Heart right ventricle (tissue), 16 donors: ENCODE measurements at regions not wholly inside any gene's neighbourhood (a gene's known extent, or its start where the extent isn't known, plus 50 kb on each side); places are given as distances from the start of the nearest gene placed in this dataset.

Experiments used
- ATAC-seq, 8 donors: fragments of 200-7000 bp; cut with Tn5 transposase; one replicate each; pipeline ENCODE4 v1.9.1; 2020; ENCODE audit warnings: mild to moderate bottlenecking in 8 of 8, moderate library complexity in 8 of 8, moderate number of reproducible peaks in 1 of 8
- DNase-seq, 2 donors: peaks; one replicate each; pipeline ENCODE4 v3.0.0-alpha.2; 2020
- H3K27ac ChIP-seq, 10 donors: fragments of 200-600 bp; sonication (generic) in 2 of 10; one replicate each; pipeline versions ENCODE4 v1.5.0 to v1.8.0; 2020 to 2022; ENCODE audit warnings: mild to moderate bottlenecking in 3 of 10
- H3K27me3 ChIP-seq, 7 donors: fragments of 200-600 bp; one replicate each; pipeline ENCODE4 v1.8.0; 2021 to 2022; ENCODE audit warnings: mild to moderate bottlenecking in 2 of 7
- H3K36me3 ChIP-seq, 9 donors: fragments of 200-600 bp; sonication (generic) in 1 of 9; one replicate each; pipeline versions ENCODE4 v1.5.0 to v1.8.0; 2020 to 2022; ENCODE audit warnings: mild to moderate bottlenecking in 2 of 9
- H3K4me1 ChIP-seq, 9 donors: fragments of 200-600 bp; sonication (generic) in 1 of 9; one replicate each; pipeline versions ENCODE4 v1.5.0 to v1.8.0; 2020 to 2022; ENCODE audit warnings: mild to moderate bottlenecking in 4 of 9
- H3K4me3 ChIP-seq, 10 donors: fragments of 200-600 bp; sonication (generic) in 2 of 10; one replicate each; pipeline versions ENCODE4 v1.5.0 to v1.8.0; 2020 to 2022; ENCODE audit warnings: mild to moderate bottlenecking in 7 of 10, moderate library complexity in 2 of 10
- H3K9me3 ChIP-seq, 11 donors: fragments of 200-600 bp in 10 of 11; sonication (generic) in 2 of 11; one replicate each; pipeline versions ENCODE4 v1.5.0 to v1.8.0; 2013 to 2022; ENCODE audit warnings: mild to moderate bottlenecking in 2 of 11, control low read depth in 1 of 11, moderate library complexity in 1 of 11
- WGBS, 2 donors: extraction: QIAGEN DNeasy Blood & Tissue Kit; methylation state at CpG; one replicate each; pipeline ENCODE4 v1.1.7; 2013; ENCODE audit warnings: inconsistent platforms in 1 of 2; 5-methylcytosine and 5-hydroxymethylcytosine counted together
- intact Hi-C, 10 donors: fragments of 100-400 bp; cut with DNase I; formaldehyde crosslinking; loops; one replicate each; pipeline versions ENCODE4 v1.11.1 to v1.14.2; 2022
- TF ChIP-seq, protein P1 (sequence below), 9 donors: fragments of 200-600 bp; sonication (generic) in 2 of 9; IDR thresholded peaks; one replicate each; pipeline versions ENCODE4 v1.5.0 to v1.8.0; 2021 to 2022; ENCODE audit warnings: antibody characterized with exemption in 9 of 9, mild to moderate bottlenecking in 5 of 9, moderate library complexity in 1 of 9
- donor health status: Arrhythmogenic right ventricular cardiomyopathy.
- donor health status: ischemic (EF 13 %, LVEDD 7.1; RV severe dilation, severe dysfunction).
- donor health status: healthy with polysubstance abuse.
- donor health status: DM: no; HTN: yes; CAD: no.
- donor health status: DM: no; HTN: no; CAD: no.
- donor health status: ischemic (EF 25% LVEDD 6.9; RV normal size, moderate dysfunction).
- donor health status: ischemic (EF 25% LVEDD 5.7; RV mildly dilated, moderate dysfunction).
- donor health status: healthy.
- donor health status: DM: yes; HTN: yes; CAD: no.
- donor health status: Ischemic cardiomyopathy.
- donor health status: ischemic (EF 35%, LVEDD 5.7; RV mildly dilated, moderate dysfunction).
- donor health status: nonischemic (EF 11% LVEDD 7.7; RV severe dilation, severe dysfunction).
- donor health status: DM: yes; HTN: yes; CAD: no.
- donor health status: PGD.
- donor health status: ischemic (EF 29% LVEDD 5.4; RV normal size, mild dysfunction).
- donor health status: nonischemic (EF 23%, LVEDD 6.1; RV moderate dilation, normal function).

DNA sequence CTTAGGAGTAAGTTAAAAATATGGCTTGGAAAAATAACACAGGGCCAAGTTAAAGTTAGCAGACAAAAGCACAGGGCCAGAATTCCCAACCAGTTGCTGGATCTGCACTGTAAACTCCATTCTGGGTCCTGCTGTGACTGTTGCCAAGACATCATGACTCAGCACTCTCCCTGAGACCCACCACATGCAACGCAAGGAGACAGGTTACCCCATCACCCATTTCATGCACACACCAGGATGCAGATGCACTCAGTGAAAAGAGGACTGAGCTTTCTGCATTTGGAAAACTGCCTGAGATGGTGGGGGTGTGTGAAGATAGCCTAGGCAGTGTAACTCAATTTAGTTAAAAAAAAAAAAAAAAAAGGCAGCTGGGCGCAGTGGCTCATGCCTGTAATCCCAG is 97.6 kb upstream of the ZNF438 start:
- Histone ChIP-seq H3K27ac (peak overlapping the region in 7 of 10 donors; percentile 20 to 66 (median 46)), H3K27me3 (no peaks in the 10 kb centered on the region), H3K4me3 (no peak overlapping the region), H3K4me1 (peaks cover 3 to 21% (median 12%) of the 10 kb centered on the region in 9 donors), H3K36me3 (no peaks in the 10 kb centered on the region), H3K9me3 (no peaks in the 10 kb centered on the region)
- intact Hi-C loops: no loop called here
- DNase-seq (peak in 1 of 2 donors; percentile 66), ATAC-seq (peak; percentile 22 to 64 (median 48))
- TF ChIP-seq, protein P1, sequence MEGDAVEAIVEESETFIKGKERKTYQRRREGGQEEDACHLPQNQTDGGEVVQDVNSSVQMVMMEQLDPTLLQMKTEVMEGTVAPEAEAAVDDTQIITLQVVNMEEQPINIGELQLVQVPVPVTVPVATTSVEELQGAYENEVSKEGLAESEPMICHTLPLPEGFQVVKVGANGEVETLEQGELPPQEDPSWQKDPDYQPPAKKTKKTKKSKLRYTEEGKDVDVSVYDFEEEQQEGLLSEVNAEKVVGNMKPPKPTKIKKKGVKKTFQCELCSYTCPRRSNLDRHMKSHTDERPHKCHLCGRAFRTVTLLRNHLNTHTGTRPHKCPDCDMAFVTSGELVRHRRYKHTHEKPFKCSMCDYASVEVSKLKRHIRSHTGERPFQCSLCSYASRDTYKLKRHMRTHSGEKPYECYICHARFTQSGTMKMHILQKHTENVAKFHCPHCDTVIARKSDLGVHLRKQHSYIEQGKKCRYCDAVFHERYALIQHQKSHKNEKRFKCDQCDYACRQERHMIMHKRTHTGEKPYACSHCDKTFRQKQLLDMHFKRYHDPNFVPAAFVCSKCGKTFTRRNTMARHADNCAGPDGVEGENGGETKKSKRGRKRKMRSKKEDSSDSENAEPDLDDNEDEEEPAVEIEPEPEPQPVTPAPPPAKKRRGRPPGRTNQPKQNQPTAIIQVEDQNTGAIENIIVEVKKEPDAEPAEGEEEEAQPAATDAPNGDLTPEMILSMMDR (IDR thresholded peaks at IDR 0.05): no peak
- 47 to 48% methylated on average over 2 of the region's 2 CpGs for WGBS, 2 donors

DNA sequence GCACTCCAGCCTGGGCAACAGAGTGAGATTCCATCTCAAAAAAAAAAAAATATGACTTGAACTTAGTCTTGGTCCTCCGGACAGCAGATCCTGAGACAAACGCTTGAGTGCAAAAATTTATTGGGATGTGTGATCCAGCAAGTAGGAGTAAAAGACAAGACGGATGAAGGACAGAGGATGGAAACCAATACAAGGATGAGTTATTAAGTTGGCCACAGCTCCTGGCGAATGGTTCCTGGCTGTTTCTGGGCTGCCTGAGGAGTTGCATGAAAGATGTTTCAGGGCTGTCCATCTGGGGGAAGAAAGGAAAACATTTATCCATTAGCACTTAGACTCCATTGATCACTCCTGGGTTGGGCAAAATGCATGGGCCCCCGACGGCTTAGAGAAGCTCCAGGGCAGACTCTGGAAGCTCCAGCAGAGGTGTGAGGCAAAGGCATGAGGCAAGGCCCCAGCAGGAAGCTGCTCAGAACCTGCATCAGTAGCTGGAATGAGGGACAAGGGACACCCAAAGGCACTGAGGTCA is 98.3 kb upstream of the ZNF438 start:
- no peaks in the 10 kb centered on the region for H3K27me3 ChIP-seq
- H3K4me3 ChIP-seq: no peak overlapping the region
- H3K27ac ChIP-seq: peak overlapping the region in 7 of 10 donors; percentile 20 to 66 (median 46)
- peaks cover 6 to 27% (median 19%) of the 10 kb centered on the region in 9 donors for H3K4me1 ChIP-seq
- TF ChIP-seq, protein P1 (IDR thresholded peaks at IDR 0.05): no peak
- 84% methylated on average over 6 of the region's 6 CpGs for WGBS, 2 donors
- DNase-seq (no peak), ATAC-seq (no peak)
- intact Hi-C loops: loop anchor here in 4 of 10 donors (5.0 to 10.0 kb wide), 4 partner anchors 95 to 345 kb away; partner anchors contain the start of genes ZNF438 (in 2 of the 4) and ZEB1 (in 1 of the 4)
- no peaks in the 10 kb centered on the region for H3K9me3 ChIP-seq
- H3K36me3 ChIP-seq: no peaks in the 10 kb centered on the region

DNA sequence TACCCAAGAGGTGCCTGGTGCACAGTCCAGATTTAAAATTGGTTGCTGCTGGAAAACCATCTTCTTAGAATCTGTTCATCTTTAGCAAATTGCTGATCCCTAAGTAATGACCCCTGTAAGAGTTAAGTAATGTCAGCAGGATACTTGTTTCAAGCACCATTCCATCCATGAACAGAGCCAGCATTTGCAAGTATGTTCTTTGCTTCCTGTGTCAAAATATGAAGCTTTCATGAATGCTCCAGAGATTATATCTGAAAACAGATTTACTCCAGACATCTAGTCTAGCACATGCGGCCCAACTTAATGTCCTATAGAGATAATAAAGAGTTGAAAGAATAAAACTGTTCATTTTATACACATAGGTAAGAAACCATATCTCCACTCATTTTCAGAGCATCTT is 98.7 kb upstream of the ZNF438 start:
- DNase-seq: no peak
- Histone ChIP-seq H3K4me3 (no peak overlapping the region), H3K27me3 (no peaks in the 10 kb centered on the region), H3K9me3 (no peaks in the 10 kb centered on the region), H3K27ac (peak overlapping the region in 6 of 10 donors; percentile 20 to 66 (median 39)), H3K4me1 (peaks cover 6 to 32% (median 23%) of the 10 kb centered on the region in 9 donors), H3K36me3 (no peaks in the 10 kb centered on the region)
- TF ChIP-seq, protein P1 (IDR thresholded peaks at IDR 0.05): no peak
- no peak for ATAC-seq
- intact Hi-C loops: loop anchor here in 4 of 10 donors (5.0 to 10.0 kb wide), 4 partner anchors 96 to 346 kb away; partner anchors contain the start of genes ZNF438 (in 2 of the 4) and ZEB1 (in 1 of the 4)
- WGBS, 2 donors: 68 to 71% methylated on average over 1 of the region's 1 CpG

DNA sequence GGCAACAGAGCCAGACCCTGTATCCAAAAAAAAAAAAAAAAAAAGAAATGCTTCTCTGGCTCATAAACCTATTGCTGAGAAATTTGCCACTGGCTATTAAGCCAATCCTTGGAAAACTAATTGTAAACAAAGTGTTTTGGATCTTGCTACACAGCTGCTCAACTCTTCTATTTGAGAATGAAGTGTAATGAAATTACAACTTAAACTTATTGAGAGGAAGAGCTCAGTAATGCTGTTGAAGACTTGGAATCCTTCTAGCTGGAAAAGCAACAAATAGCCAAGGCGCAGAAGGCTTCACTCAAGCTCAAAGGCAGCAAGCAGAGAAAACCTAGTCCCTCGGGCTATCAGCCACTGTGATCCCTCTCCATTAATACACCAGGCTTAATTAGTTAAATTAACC is 99.6 kb upstream of the ZNF438 start:
- no peak for ATAC-seq
- Histone ChIP-seq H3K4me1 (peaks cover 6 to 32% (median 23%) of the 10 kb centered on the region in 9 donors), H3K9me3 (no peaks in the 10 kb centered on the region), H3K36me3 (no peaks in the 10 kb centered on the region), H3K27ac (peak overlapping the region in 1 of 10 donors; percentile 32), H3K27me3 (no peaks in the 10 kb centered on the region), H3K4me3 (no peak overlapping the region)
- 79 to 90% methylated on average over 2 of the region's 2 CpGs for WGBS, 2 donors
- no peak for DNase-seq
- intact Hi-C loops: loop anchor here in 4 of 10 donors (5.0 to 10.0 kb wide), 4 partner anchors 96 to 346 kb away; partner anchors contain the start of genes ZNF438 (in 2 of the 4) and ZEB1 (in 1 of the 4)
- TF ChIP-seq, protein P1 (IDR thresholded peaks at IDR 0.05): no peak
